IMR-90 (cell line): ENCODE measurements at regions not wholly inside any gene's neighbourhood (a gene's known extent, or its start where the extent isn't known, plus 50 kb on each side); places are given as distances from the start of the nearest gene placed in this dataset.

ENCODE experiments used
- CEBPB ChIP-seq: IDR thresholded peaks from 2 replicates; pipeline ENCODE4 v1.6.1; 2012; ENCODE audit warnings: low read depth, low read length, improper control_type of control experiment
- MAFK ChIP-seq: IDR thresholded peaks from 2 replicates; pipeline ENCODE4 v1.6.1; 2012; ENCODE audit warnings: low read depth, low read length, improper control_type of control experiment
- MAZ ChIP-seq: IDR thresholded peaks from 2 replicates; pipeline ENCODE4 v1.6.1; 2012; ENCODE audit warnings: low read depth, mild to moderate bottlenecking, low read length, improper control_type of control experiment, moderate library complexity, borderline replicate concordance
- MXI1 ChIP-seq: IDR thresholded peaks from 2 replicates; pipeline ENCODE4 v1.6.1; 2012; ENCODE audit warnings: low read depth, mild to moderate bottlenecking, low read length, moderate library complexity, borderline replicate concordance
- NFE2L2 ChIP-seq: fragments of 150-350 bp; IDR thresholded peaks from 2 replicates; pipeline ENCODE4 v1.6.1; 2016; ENCODE audit warnings: low read depth, mild to moderate bottlenecking, low read length
- POLR2A ChIP-seq: IDR thresholded peaks from 2 replicates; pipeline ENCODE4 v1.6.1; 2012; ENCODE audit warnings: mild to moderate bottlenecking, low read depth, low read length
- RCOR1 ChIP-seq: IDR thresholded peaks from 2 replicates; pipeline ENCODE4 v1.6.1; 2012; ENCODE audit warnings: mild to moderate bottlenecking, low read length, improper control_type of control experiment; ENCODE audit not compliant: insufficient replicate concordance
- RFX5 ChIP-seq: IDR thresholded peaks from 2 replicates; pipeline ENCODE4 v1.8.0; 2012; ENCODE audit warnings: low read depth, mild to moderate bottlenecking, low read length, moderate library complexity
- SMC3 ChIP-seq: fragments of 150-350 bp; IDR thresholded peaks from 2 replicates; pipeline ENCODE4 v1.6.1; 2016; ENCODE audit warnings: low read depth, mild to moderate bottlenecking, antibody characterized with exemption, low read length, moderate library complexity
- TF ChIP-seq, protein P1 (sequence below): conservative IDR thresholded peaks from 2 replicates; pipeline ENCODE4 v1.5.1; 2012; ENCODE audit warnings: mild to moderate bottlenecking, low read depth, low read length, improper control_type of control experiment
- TF ChIP-seq, protein P2 (sequence below): fragments of 150-350 bp; IDR thresholded peaks from 2 replicates; pipeline ENCODE4 v1.6.1; 2016; ENCODE audit warnings: low read depth, mild to moderate bottlenecking, low read length, moderate library complexity, borderline replicate concordance
- TF ChIP-seq, protein P3 (sequence below): fragments of 150-350 bp; IDR thresholded peaks from 2 replicates; pipeline ENCODE4 v1.6.1; 2017; ENCODE audit warnings: mild to moderate bottlenecking, antibody characterized with exemption, low read length, low read depth

DNA sequence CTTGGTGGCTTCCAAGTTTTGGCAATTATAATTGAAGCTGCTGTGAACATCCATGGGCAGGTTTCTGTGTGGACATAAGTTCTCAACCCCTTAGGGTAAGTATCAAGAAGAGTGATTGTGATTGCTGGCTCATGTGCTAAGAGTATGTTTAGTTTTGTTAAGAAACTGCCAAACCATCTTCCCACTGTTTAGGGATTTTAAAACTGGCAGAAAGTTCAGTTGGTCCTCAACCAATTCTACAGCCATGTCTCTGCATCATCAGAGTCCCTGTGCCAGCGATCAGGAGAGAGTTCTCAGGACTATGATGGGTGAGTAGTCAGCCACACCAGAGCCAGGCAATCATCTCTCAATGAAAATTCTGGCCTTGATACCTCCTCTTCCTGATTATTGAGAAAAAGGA lies 193.8 kb downstream of the ZC3H11B start:
- TF ChIP-seq RFX5: no peak
- TF ChIP-seq NFE2L2: no peak
- TF ChIP-seq, protein P1, sequence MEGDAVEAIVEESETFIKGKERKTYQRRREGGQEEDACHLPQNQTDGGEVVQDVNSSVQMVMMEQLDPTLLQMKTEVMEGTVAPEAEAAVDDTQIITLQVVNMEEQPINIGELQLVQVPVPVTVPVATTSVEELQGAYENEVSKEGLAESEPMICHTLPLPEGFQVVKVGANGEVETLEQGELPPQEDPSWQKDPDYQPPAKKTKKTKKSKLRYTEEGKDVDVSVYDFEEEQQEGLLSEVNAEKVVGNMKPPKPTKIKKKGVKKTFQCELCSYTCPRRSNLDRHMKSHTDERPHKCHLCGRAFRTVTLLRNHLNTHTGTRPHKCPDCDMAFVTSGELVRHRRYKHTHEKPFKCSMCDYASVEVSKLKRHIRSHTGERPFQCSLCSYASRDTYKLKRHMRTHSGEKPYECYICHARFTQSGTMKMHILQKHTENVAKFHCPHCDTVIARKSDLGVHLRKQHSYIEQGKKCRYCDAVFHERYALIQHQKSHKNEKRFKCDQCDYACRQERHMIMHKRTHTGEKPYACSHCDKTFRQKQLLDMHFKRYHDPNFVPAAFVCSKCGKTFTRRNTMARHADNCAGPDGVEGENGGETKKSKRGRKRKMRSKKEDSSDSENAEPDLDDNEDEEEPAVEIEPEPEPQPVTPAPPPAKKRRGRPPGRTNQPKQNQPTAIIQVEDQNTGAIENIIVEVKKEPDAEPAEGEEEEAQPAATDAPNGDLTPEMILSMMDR: no peak
- no peak for TF ChIP-seq SMC3
- TF ChIP-seq POLR2A: no peak
- TF ChIP-seq, protein P2, sequence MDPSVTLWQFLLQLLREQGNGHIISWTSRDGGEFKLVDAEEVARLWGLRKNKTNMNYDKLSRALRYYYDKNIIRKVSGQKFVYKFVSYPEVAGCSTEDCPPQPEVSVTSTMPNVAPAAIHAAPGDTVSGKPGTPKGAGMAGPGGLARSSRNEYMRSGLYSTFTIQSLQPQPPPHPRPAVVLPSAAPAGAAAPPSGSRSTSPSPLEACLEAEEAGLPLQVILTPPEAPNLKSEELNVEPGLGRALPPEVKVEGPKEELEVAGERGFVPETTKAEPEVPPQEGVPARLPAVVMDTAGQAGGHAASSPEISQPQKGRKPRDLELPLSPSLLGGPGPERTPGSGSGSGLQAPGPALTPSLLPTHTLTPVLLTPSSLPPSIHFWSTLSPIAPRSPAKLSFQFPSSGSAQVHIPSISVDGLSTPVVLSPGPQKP: no peak
- no peak for TF ChIP-seq RCOR1
- TF ChIP-seq, protein P3, sequence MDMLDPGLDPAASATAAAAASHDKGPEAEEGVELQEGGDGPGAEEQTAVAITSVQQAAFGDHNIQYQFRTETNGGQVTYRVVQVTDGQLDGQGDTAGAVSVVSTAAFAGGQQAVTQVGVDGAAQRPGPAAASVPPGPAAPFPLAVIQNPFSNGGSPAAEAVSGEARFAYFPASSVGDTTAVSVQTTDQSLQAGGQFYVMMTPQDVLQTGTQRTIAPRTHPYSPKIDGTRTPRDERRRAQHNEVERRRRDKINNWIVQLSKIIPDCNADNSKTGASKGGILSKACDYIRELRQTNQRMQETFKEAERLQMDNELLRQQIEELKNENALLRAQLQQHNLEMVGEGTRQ: no peak
- no peak for TF ChIP-seq CEBPB
- TF ChIP-seq MXI1: no peak
- TF ChIP-seq MAZ: no peak
- no peak for TF ChIP-seq MAFK
